Motor neuron (in vitro differentiated cells): ENCODE measurements at regions not wholly inside any gene's neighbourhood (a gene's known extent, or its start where the extent isn't known, plus 50 kb on each side); places are given as distances from the start of the nearest gene placed in this dataset.
A peak's percentile ranks its signal among the peaks of the same experiment; 100 is the strongest.

Source experiments
- ATAC-seq, 8 experiments: fragments of 200-7000 bp; cut with Tn5 transposase; replicated peaks in 6 of 8; 2 replicates each; pipeline ENCODE4 v1.8.0; 2021; ENCODE audit warnings: mild to moderate bottlenecking in 8 of 8, moderate library complexity in 8 of 8
- H3K27ac ChIP-seq, 2 donors: fragments of 250-450 bp; sonication (Bioruptor Pico); 2 replicates each; pipeline ENCODE4 v1.9.0; 2021; ENCODE audit warnings: antibody characterized with exemption in 2 of 2, mild to moderate bottlenecking in 2 of 2, moderate library complexity in 1 of 2
- H3K4me1 ChIP-seq, 2 donors: fragments of 250-450 bp; sonication (Bioruptor Pico); replicated peaks in 1 of 2; 2 replicates each; pipeline ENCODE4 v1.6.1; 2021; ENCODE audit warnings: antibody characterized with exemption in 2 of 2, mild to moderate bottlenecking in 2 of 2, moderate library complexity in 1 of 2
- H3K4me3 ChIP-seq, 5 donors: fragments of 250-450 bp; sonication (Bioruptor Pico); 2 replicates each; pipeline ENCODE4 v1.9.0; 2021; ENCODE audit warnings: antibody characterized with exemption in 5 of 5, mild to moderate bottlenecking in 5 of 5, moderate library complexity in 4 of 5
- WGBS, 10 experiments: fragments of 450-650 bp; shearing (Covaris generic); methylation state at CpG; one replicate each; pipeline ENCODE4 v1.0.0; 2022; 5-methylcytosine and 5-hydroxymethylcytosine counted together
- in situ Hi-C, 9 experiments: fragments of 400-800 bp; cut with MboI; loops; one replicate each; pipeline ENCODE4 v1.15.0; 2021; ENCODE audit warnings: low sequenced_read_pairs in 9 of 9, low pct_unique_long_range_greater_than_20kb in 2 of 9; ENCODE audit not compliant: unreplicated experiment in 9 of 9

DNA sequence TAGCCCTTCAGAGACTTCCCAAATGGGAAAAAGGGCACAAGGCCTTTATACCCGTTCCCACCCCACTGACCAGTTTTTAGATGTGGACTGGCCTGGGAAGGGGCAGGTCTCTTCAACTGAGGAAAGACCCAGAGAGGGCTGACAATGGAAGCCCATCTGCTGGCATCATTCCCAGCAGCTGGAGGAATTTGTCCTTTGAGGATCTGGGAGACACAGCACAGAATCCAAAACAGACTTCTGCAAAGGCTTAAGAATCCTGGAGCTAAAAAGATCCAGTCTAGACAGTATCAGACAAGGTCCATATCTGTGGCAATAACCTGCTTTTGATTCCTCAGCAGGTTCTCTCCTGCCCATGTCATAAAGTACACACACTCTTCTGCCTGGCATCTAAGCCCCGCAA, 329.2 kb downstream of the TMEM167A start:
- Histone ChIP-seq H3K4me1 (no peaks in the 10 kb centered on the region), H3K4me3 (no peak overlapping the region), H3K27ac (no peak overlapping the region)
- WGBS, 10 experiments: 67 to 100% (median 100%) methylated on average over 1 to 2 of the region's 2 CpGs; no CpG with 5 or more reads in 5 of the 10 experiments
- in situ Hi-C loops: no loop called here
- no peak for ATAC-seq

GRCh38 chr5:82745016-82745415, 332.2 kb downstream of the TMEM167A start:
- H3K4me3 ChIP-seq: no peak overlapping the region
- H3K4me1 ChIP-seq: no peaks in the 10 kb centered on the region
- no peak overlapping the region for H3K27ac ChIP-seq
- in situ Hi-C loops: no loop called here
- no peak for ATAC-seq
- 50 to 89% (median 80%) methylated on average over 1 to 2 of the region's 2 CpGs; no CpG with 5 or more reads in 5 of the 10 experiments for WGBS, 10 experiments

DNA sequence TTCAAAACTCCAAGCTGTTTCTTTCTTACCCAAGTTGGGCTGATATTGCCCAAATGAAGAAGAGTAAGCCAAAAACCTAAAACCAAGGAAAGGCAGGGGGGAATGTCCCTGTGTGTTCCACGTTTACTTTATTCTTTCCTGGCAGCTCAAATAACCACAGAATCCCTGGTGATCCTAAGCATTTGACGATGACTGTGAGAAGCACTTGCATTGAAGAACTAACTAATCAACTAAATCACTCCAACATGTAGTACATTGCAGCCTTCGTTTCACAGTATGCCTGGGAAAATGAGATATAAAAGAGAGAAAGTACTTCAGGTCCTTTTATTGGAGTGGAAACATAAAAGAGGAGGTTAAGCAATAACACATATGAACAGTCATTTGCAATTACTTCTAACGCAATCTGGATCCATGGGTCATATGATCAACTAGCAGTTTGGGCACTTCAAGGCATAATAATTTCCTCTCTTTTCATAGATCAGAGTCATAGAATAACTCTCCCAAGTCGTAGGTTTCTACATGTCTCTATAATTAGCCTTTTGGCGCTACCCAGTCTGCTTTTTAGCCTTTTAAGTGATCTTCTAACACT, 338.4 kb downstream of the TMEM167A start:
- Histone ChIP-seq H3K4me3 (no peak overlapping the region), H3K4me1 (peaks cover 0 to 7% of the 10 kb centered on the region in 2 donors), H3K27ac (no peak overlapping the region)
- ATAC-seq: peak in 1 of 8 experiments; percentile 30
- in situ Hi-C loops: no loop called here
- whole genome bisulfite sequencing, 10 experiments: 10 to 91% (median 64%) methylated on average over 3 to 6 of the region's 6 CpGs; no CpG with 5 or more reads in 1 of the 10 experiments

- H3K4me1 ChIP-seq: peaks cover 0 to 10% of the 10 kb centered on the region in 2 donors
- in situ Hi-C loops: no loop called here
- no peak overlapping the region for H3K27ac ChIP-seq
- H3K4me3 ChIP-seq: no peak overlapping the region
- WGBS, 10 experiments: 17 to 74% (median 52%) methylated on average over 1 to 3 of the region's 3 CpGs; no CpG with 5 or more reads in 2 of the 10 experiments
- ATAC-seq: peak in 5 of 8 experiments; percentile 60 to 76 (median 70)
Observed at GRCh38 chr5:82735160-82735789, 341.9 kb downstream of the TMEM167A start.

- 0 to 90% (median 65%) methylated on average over 1 to 5 of the region's 5 CpGs for WGBS, 10 experiments
- peak in 1 of 8 experiments; percentile 40 for ATAC-seq
- no peak overlapping the region for H3K4me3 ChIP-seq
Observed at GRCh38 chr5:82734347-82734746, 342.8 kb downstream of the TMEM167A start.

GRCh38 chr5:82730913-82731312, 346.3 kb downstream of the TMEM167A start:
- Histone ChIP-seq H3K4me3 (no peak overlapping the region), H3K27ac (no peak overlapping the region), H3K4me1 (peaks cover 0 to 10% of the 10 kb centered on the region in 2 donors)
- no peak for ATAC-seq
- in situ Hi-C loops: no loop called here
- 42 to 100% (median 80%) methylated on average over 1 to 6 of the region's 7 CpGs; no CpG with 5 or more reads in 1 of the 10 experiments for WGBS, 10 experiments

More at GRCh38 chr5:82734347-82734746, 342.8 kb downstream of the TMEM167A start:
- in situ Hi-C loops: no loop called here
- peaks cover 0 to 10% of the 10 kb centered on the region in 2 donors for H3K4me1 ChIP-seq
- H3K27ac ChIP-seq: no peak overlapping the region

DNA sequence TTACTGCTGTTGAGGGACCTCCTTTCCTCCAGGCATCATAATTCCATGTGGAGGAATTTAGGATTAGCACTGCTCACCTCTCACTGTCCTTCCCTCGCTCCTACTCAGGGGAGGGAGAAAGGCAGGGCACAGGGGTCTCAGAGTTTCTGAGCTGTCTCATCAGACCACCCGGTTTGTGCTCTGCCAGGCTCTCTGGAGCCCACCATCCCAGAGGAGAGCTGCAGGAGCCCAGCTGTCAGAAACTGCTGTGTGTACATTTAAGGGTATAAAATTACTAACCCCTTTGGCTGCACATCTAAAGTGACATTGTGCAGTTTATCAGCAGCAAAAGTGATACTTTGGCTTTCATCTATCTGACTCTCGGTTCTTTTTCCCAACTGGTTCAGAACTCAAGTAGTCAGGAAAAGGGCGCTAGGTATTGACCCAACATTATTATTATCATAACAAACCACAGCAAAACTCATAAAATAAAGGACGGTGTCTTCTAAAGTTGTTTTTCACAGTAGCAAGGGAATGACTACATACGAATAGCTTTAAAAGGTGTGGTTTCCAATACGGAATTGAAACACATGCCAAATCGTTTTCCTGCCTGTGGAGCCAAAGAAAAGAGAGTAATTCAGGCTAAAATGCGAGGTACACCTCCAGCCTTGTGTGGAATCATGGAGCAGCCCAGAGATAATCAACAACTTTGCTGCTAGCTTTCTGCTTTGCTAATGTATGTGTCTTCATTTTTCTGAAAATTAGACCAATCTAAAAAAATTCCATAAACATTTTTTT, 348.1 kb downstream of the TMEM167A start:
- H3K4me1 ChIP-seq: peaks cover 0 to 3% of the 10 kb centered on the region in 2 donors
- no peak overlapping the region for H3K27ac ChIP-seq
- peak in 1 of 8 experiments; percentile 69 for ATAC-seq
- in situ Hi-C loops: no loop called here
- H3K4me3 ChIP-seq: no peak overlapping the region
- 22 to 100% (median 76%) methylated on average over 1 to 8 of the region's 9 CpGs; no CpG with 5 or more reads in 1 of the 10 experiments for WGBS, 10 experiments

DNA sequence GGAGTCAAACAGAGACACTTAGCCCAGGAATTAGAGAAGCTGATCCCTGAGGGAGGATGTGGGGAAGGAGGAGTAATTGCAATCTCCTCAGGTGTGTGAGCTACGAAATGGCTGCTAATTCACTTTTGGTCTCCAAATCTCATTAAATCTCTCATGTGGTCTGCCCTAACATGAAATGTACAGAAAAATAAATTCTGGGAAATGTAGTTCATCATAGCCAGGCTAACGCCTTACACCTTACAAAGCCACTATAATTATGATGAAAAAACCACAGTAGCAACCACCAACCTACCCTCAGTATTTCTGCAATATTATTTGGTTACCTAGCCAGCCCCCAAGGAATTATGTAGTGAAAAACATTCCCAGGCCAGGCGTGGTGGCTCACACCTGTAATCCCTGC, 354.0 kb downstream of the TMEM167A start:
- Histone ChIP-seq H3K4me1 (peaks cover 0 to 2% of the 10 kb centered on the region in 2 donors), H3K4me3 (no peak overlapping the region), H3K27ac (no peak overlapping the region)
- in situ Hi-C loops: no loop called here
- 0 to 100% (median 77%) methylated on average over 1 to 3 of the region's 3 CpGs; no CpG with 5 or more reads in 2 of the 10 experiments for WGBS, 10 experiments
- ATAC-seq: no peak

GRCh38 chr5:82721087-82721410, 356.1 kb downstream of the TMEM167A start:
- Histone ChIP-seq H3K4me1 (peaks cover 0 to 2% of the 10 kb centered on the region in 2 donors), H3K27ac (no peak overlapping the region), H3K4me3 (no peak overlapping the region)
- 29 to 100% (median 77%) methylated on average over 1 of the region's 1 CpG; no CpG with 5 or more reads in 4 of the 10 experiments for WGBS, 10 experiments
- no peak for ATAC-seq
- in situ Hi-C loops: no loop called here

GRCh38 chr5:82720213-82721086, 356.7 kb downstream of the TMEM167A start:
- no peak overlapping the region for H3K27ac ChIP-seq
- no peak overlapping the region for H3K4me3 ChIP-seq
- no peak for ATAC-seq
- peaks cover 0 to 2% of the 10 kb centered on the region in 2 donors for H3K4me1 ChIP-seq
- WGBS, 10 experiments: 17 to 83% (median 67%) methylated on average over 1 to 6 of the region's 6 CpGs
- in situ Hi-C loops: no loop called here

DNA sequence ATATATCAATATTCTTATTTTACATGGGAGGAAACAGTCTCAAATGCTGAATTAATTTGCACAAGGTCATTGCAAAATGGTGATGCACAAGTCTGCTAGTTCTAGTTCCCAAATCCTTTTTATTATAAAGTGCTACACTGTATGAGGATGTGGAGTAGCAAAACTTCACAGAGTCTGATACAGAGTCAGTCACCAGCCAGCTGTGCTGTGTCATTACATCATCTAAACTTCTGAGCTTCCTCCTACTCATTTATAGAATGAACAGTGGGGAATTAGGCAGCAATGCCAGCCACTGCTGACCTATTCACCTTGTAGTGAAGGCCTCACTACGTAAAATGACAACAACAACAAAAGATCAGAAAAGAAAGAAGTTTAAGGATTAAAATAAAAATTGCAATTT, 357.8 kb downstream of the TMEM167A start:
- in situ Hi-C loops: no loop called here
- peak in 3 of 8 experiments; percentile 55 to 63 (median 62) for ATAC-seq
- no peak overlapping the region for H3K27ac ChIP-seq
- WGBS, 10 experiments: 8 to 100% (median 60%) methylated on average over 1 of the region's 1 CpG
- H3K4me3 ChIP-seq: no peak overlapping the region
- peaks cover 0 to 2% of the 10 kb centered on the region in 2 donors for H3K4me1 ChIP-seq

DNA sequence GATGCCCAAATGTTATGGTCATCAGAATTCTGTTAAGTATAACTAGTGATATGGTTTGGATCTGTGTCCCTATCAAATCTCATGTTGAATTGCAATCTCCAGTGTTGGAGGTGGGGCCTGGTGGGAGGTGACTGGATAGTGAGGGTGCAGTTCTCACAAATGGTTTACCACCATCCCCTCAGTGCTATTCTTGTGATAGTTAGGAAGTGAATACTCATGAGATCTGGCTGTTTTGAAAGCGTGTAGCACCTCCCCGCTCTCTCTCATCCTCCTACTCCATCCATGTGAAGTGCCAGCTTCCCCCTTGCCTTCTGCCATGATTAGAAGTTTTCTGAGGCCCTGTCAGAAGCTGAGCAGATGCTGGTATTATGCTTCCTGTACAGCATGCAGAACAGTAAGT, 359.5 kb downstream of the TMEM167A start:
- no peak overlapping the region for H3K4me3 ChIP-seq
- WGBS, 10 experiments: 81 to 100% (median 92%) methylated on average over 1 to 2 of the region's 2 CpGs; no CpG with 5 or more reads in 7 of the 10 experiments
- in situ Hi-C loops: no loop called here
- H3K4me1 ChIP-seq: peaks cover 0 to 2% of the 10 kb centered on the region in 2 donors
- ATAC-seq: no peak
- no peak overlapping the region for H3K27ac ChIP-seq
